ENCODE measurements at regions not wholly inside any gene's neighbourhood (a gene's known extent, or its start where the extent isn't known, plus 50 kb on each side); places are given as distances from the start of the nearest gene placed in this dataset.
"Not testable (repeated sequence)": the region's sequence is repeated elsewhere in the genome, so short reads cannot be mapped to it uniquely, and the experiment has no call there.

- DNase-seq = no peak
These were observed 949.7 kb upstream of the NUDT12 start for GRCh38 chr5:104512063-104512825.

GRCh38 chr5:104498281-104498680 lies 935.7 kb upstream of the NUDT12 start:
- DNase-seq = no peak

GRCh38 chr5:104494083-104494482 lies 931.5 kb upstream of the NUDT12 start:
- no peak for DNase-seq

GRCh38 chr5:104472811-104473210 lies 910.2 kb upstream of the NUDT12 start:
- no peak for DNase-seq

GRCh38 chr5:104456122-104456521 lies 893.5 kb upstream of the NUDT12 start:
- no peak for DNase-seq

- DNase-seq = no peak
These were observed 890.0 kb upstream of the NUDT12 start for GRCh38 chr5:104452550-104452949.

- not testable (repeated sequence) for DNase-seq
These were observed 889.3 kb upstream of the NUDT12 start for GRCh38 chr5:104451911-104452310.

GRCh38 chr5:104444656-104445055 lies 882.1 kb upstream of the NUDT12 start:
- no peak for DNase-seq

GRCh38 chr5:104443706-104444105 lies 881.1 kb upstream of the NUDT12 start:
- no peak for DNase-seq

- no peak for DNase-seq
These were observed 869.4 kb upstream of the NUDT12 start for GRCh38 chr5:104431981-104432380.

GRCh38 chr5:104431002-104431620 lies 868.5 kb upstream of the NUDT12 start:
- no peak for DNase-seq

- DNase-seq = no peak
These were observed 867.3 kb upstream of the NUDT12 start for GRCh38 chr5:104429911-104430310.

GRCh38 chr5:104421431-104421830 lies 858.8 kb upstream of the NUDT12 start:
- DNase-seq = no peak

- DNase-seq = no peak
These were observed 855.5 kb upstream of the NUDT12 start for GRCh38 chr5:104418056-104418455.

- DNase-seq = no peak
These were observed 850.2 kb upstream of the NUDT12 start for GRCh38 chr5:104412649-104413240.

- DNase-seq = no peak
These were observed 838.4 kb upstream of the NUDT12 start for GRCh38 chr5:104400941-104401340.

- no peak for DNase-seq
These were observed 823.3 kb upstream of the NUDT12 start for GRCh38 chr5:104385906-104386305.

- no peak for DNase-seq
These were observed 812.8 kb upstream of the NUDT12 start for GRCh38 chr5:104375345-104375744.

- no peak for DNase-seq
These were observed 810.2 kb upstream of the NUDT12 start for GRCh38 chr5:104372796-104373195.

GRCh38 chr5:104372376-104372775 lies 809.8 kb upstream of the NUDT12 start:
- DNase-seq = no peak

- no peak for DNase-seq
These were observed 807.9 kb upstream of the NUDT12 start for GRCh38 chr5:104370523-104370922.

GRCh38 chr5:104367978-104368377 lies 805.4 kb upstream of the NUDT12 start:
- DNase-seq = no peak

GRCh38 chr5:104363567-104363966 lies 801.0 kb upstream of the NUDT12 start:
- DNase-seq = no peak

- DNase-seq = no peak
These were observed 799.3 kb upstream of the NUDT12 start for GRCh38 chr5:104361932-104362331.
